Neural progenitor cell (in vitro differentiated cells): ENCODE measurements at regions not wholly inside any gene's neighbourhood (a gene's known extent, or its start where the extent isn't known, plus 50 kb on each side); places are given as distances from the start of the nearest gene placed in this dataset.

ENCODE experiments used
- CTCF ChIP-seq: fragments of 200-600 bp; sonication (generic); IDR thresholded peaks from 2 replicates; pipeline ENCODE4 v1.5.1; 2017; ENCODE audit warnings: antibody characterized with exemption, mild to moderate bottlenecking
- EZH2 ChIP-seq: fragments of 200-600 bp; sonication (generic); IDR thresholded peaks from 2 replicates; pipeline ENCODE4 v1.6.1; 2017; ENCODE audit warnings: antibody characterized with exemption, mild to moderate bottlenecking, moderate library complexity
- EZH2phosphoT487 ChIP-seq: fragments of 200-600 bp; sonication (generic); IDR thresholded peaks from 2 replicates; pipeline ENCODE4 v1.6.1; 2017; ENCODE audit warnings: antibody characterized with exemption

- TF ChIP-seq CTCF (no peak), EZH2 (no peak), EZH2phosphoT487 (no peak)
Observed at GRCh38 chr6:80402266-80402665, 295.8 kb downstream of the BCKDHB start.
